ENCODE measurements at regions not wholly inside any gene's neighbourhood (a gene's known extent, or its start where the extent isn't known, plus 50 kb on each side); places are given as distances from the start of the nearest gene placed in this dataset.
"Not testable (repeated sequence)": the region's sequence is repeated elsewhere in the genome, so short reads cannot be mapped to it uniquely, and the experiment has no call there.

- H4K20me1 ChIP-seq (ENCODE audit: insufficient read depth, low read length); H3K9me1 ChIP-seq (ENCODE audit: insufficient read depth, low read length); H3K14ac ChIP-seq (replicated peaks; ENCODE audit: low read depth, low read length); POLR2A ChIA-PET (ENCODE audit: unreplicated experiment); H3K18ac ChIP-seq (ENCODE audit: low read depth, low read length); H3K79me1 ChIP-seq (ENCODE audit: low read depth in 1 of 2, low read length in 2 of 2); in situ Hi-C loops (cut with MboI; ENCODE audit: low sequenced_read_pairs); ATAC-seq (ENCODE audit: low read depth); H3K9me3 ChIP-seq (ENCODE audit: control insufficient read depth, insufficient read depth, low read length); H3K4me1 ChIP-seq (ENCODE audit: control insufficient read depth, insufficient read depth, low read length); BruUV-seq (replicated peaks); H3K4ac ChIP-seq (ENCODE audit: low read depth, low read length); H3K4me2 ChIP-seq (ENCODE audit: low read depth, low read length); H4K5ac ChIP-seq (ENCODE audit: low read depth, low read length); H2BK5ac ChIP-seq (ENCODE audit: low read depth, low read length, poor library complexity, severe bottlenecking); H3K36me3 ChIP-seq (ENCODE audit: control insufficient read depth, insufficient read depth, low read length); H3K56ac ChIP-seq (ENCODE audit: extremely low read depth, insufficient read depth, low read length); H2BK20ac ChIP-seq (ENCODE audit: low read depth, low read length); H4K8ac ChIP-seq (ENCODE audit: low read depth in 2 of 2, low read length in 2 of 2); H3K9ac ChIP-seq (ENCODE audit: low read depth, low read length); DNase-seq; H3K27me3 ChIP-seq (ENCODE audit: control insufficient read depth, insufficient read depth, low read length); intact Hi-C loops (cut with micrococcal nuclease); H4K91ac ChIP-seq (ENCODE audit: insufficient read depth, low read depth, low read length); H3K23ac ChIP-seq (ENCODE audit: low read depth, low read length); dilution Hi-C loops (cut with HindIII; ENCODE audit: low sequenced_read_pairs, unreplicated experiment); H3K4me3 ChIP-seq (ENCODE audit: insufficient read depth, low read depth, low read length); H2BK15ac ChIP-seq (ENCODE audit: low read depth, low read length); H3K27ac ChIP-seq (ENCODE audit: insufficient read depth, low read length); H2AFZ ChIP-seq (replicated peaks; ENCODE audit: low read length, poor library complexity); H2AK9ac ChIP-seq (replicated peaks; ENCODE audit: low read depth, low read length, poor library complexity); H2BK120ac ChIP-seq (ENCODE audit: low read depth, low read length); H2AK5ac ChIP-seq (ENCODE audit: low read depth, low read length): not testable (repeated sequence)
- CTCF ChIA-PET, result interaction anchor here (0.7 kb wide), 1 partner anchor 19 kb away, joined by 3 read pairs; no protein-coding TSS in a partner anchor
- no CpG with 5 or more reads among the region's 3 CpGs for WGBS, 2 experiments (ENCODE audit: extremely low coverage in 2 of 2, insufficient read length in 1 of 2)
Measured at GRCh38 chr6:47425724-47426123, 51.9 kb upstream of the CD2AP start.

All from IMR-90 (cell line).